GM12878 (cell line): ENCODE measurements at regions not wholly inside any gene's neighbourhood (a gene's known extent, or its start where the extent isn't known, plus 50 kb on each side); places are given as distances from the start of the nearest gene placed in this dataset.

Experiments
- ATAC-seq: fragments of 200-7000 bp; cut with Tn5 transposase; 3 replicates; pipeline ENCODE4 v1.9.1; 2020; ENCODE audit warnings: mild to moderate bottlenecking, moderate library complexity
- BruUV-seq: library from RNA; stranded (reverse); fragments of 400-500 nt; replicated peaks from 2 replicates; lab custom pipeline; 2021; lab: Mats Ljungman, UMichigan
- CTCF ChIA-PET: fragments of 300-600 bp; sonication (Branson Sonifier 250); formaldehyde crosslinking; extraction: SDS; loops from one replicate; lab custom pipeline; 2021; ENCODE audit warnings: inconsistent platforms; lab: Yijun Ruan, JAX
- POLR2A ChIA-PET: fragments of 350-600 bp; formaldehyde crosslinking; extraction: SDS; loops from one replicate; lab custom pipeline; 2021; ENCODE audit warnings: inconsistent platforms; lab: Charles Lee
- RAD21 ChIA-PET: fragments of 300-600 bp; sonication (Branson Sonifier 250); formaldehyde crosslinking; loops from one replicate; lab custom pipeline; 2023; ENCODE audit warnings: antibody characterized with exemption; ENCODE audit not compliant: unreplicated experiment; lab: Charles Lee
- SMC1A ChIA-PET: fragments of 300-600 bp; sonication (Branson Sonifier 250); formaldehyde crosslinking; loops from one replicate; lab custom pipeline; 2023; ENCODE audit not compliant: unreplicated experiment, uncharacterized antibody; lab: Charles Lee
- DNase-seq: peaks from one replicate; pipeline ENCODE4 v3.0.0-alpha.2; 2011; ENCODE audit warnings: low read depth, low spot score
- FAIRE-seq: peaks from 3 replicates; lab custom pipeline; 2011; peaks lifted over from hg19 to GRCh38; lab: Jason Lieb, UNC
- H2AFZ ChIP-seq: 2 replicates; pipeline ENCODE4 v1.6.0; 2011; ENCODE audit warnings: low read depth, low read length, control low read depth; ENCODE audit not compliant: control insufficient read depth
- H3K27ac ChIP-seq: 2 replicates; pipeline ENCODE4 v1.5.1; 2011; ENCODE audit warnings: control low read depth; ENCODE audit not compliant: control insufficient read depth, insufficient read depth
- H3K27me3 ChIP-seq, 2 experiments: replicated peaks in 1 of 2; 2 replicates each; pipeline versions ENCODE4 v1.6.0 to v1.6.1; 2011; ENCODE audit warnings: low read length in 1 of 2; ENCODE audit not compliant: control insufficient read depth in 2 of 2, insufficient read depth in 2 of 2
- H3K36me3 ChIP-seq, 2 experiments: 2 replicates each; pipeline ENCODE4 v1.5.1; 2011; ENCODE audit warnings: low read length in 1 of 2; ENCODE audit not compliant: control insufficient read depth in 2 of 2, insufficient read depth in 2 of 2
- H3K4me1 ChIP-seq: 2 replicates; pipeline ENCODE4 v1.6.1; 2011; ENCODE audit warnings: mild to moderate bottlenecking, low read length, moderate library complexity, mixed read lengths; ENCODE audit not compliant: control insufficient read depth, insufficient read depth
- H3K4me2 ChIP-seq: 2 replicates; pipeline ENCODE4 v1.6.0; 2011; ENCODE audit warnings: control low read depth; ENCODE audit not compliant: control insufficient read depth, insufficient read depth
- H3K4me3 ChIP-seq: fragments of 200-600 bp; sonication (generic); 2 replicates; pipeline ENCODE4 v1.5.1; 2016
- H3K79me2 ChIP-seq: 2 replicates; pipeline ENCODE4 v1.6.0; 2011; ENCODE audit warnings: low read length; ENCODE audit not compliant: control insufficient read depth, insufficient read depth
- H3K9ac ChIP-seq: 2 replicates; pipeline ENCODE4 v1.8.0; 2011; ENCODE audit warnings: low read length, control low read depth, mixed read lengths; ENCODE audit not compliant: control insufficient read depth, insufficient read depth
- H3K9me3 ChIP-seq: replicated peaks from 3 replicates; pipeline ENCODE4 v1.5.1; 2011; ENCODE audit warnings: mild to moderate bottlenecking, low read length; ENCODE audit not compliant: control insufficient read depth, insufficient read depth
- H4K20me1 ChIP-seq: 2 replicates; pipeline ENCODE4 v1.6.0; 2011; ENCODE audit not compliant: control insufficient read depth, insufficient read depth
- ASH2L ChIP-seq: fragments of 300-600, 200-600 bp; sonication (generic); IDR thresholded peaks from 2 replicates; pipeline ENCODE4 v1.6.1; 2017; ENCODE audit warnings: low read depth, mild to moderate bottlenecking, borderline replicate concordance
- CEBPB ChIP-seq, 2 experiments: fragments of 150-350 bp in 1 of 2; IDR thresholded peaks; 2 replicates each; pipeline ENCODE4 v1.6.1; 2012 to 2014; ENCODE audit warnings: low read depth in 2 of 2, low read length in 2 of 2, borderline replicate concordance in 1 of 2, inconsistent platforms in 1 of 2
- DPF2 ChIP-seq: fragments of 450-650 bp; IDR thresholded peaks from 2 replicates; pipeline ENCODE4 v1.6.1; 2017; ENCODE audit warnings: mild to moderate bottlenecking
- EZH2 ChIP-seq: IDR thresholded peaks from 2 replicates; pipeline ENCODE4 v1.6.1; 2012; ENCODE audit warnings: low read depth, mild to moderate bottlenecking, control low read depth, inconsistent platforms, low read length, borderline replicate concordance; ENCODE audit not compliant: control insufficient read depth
- HDAC2 ChIP-seq: fragments of 200-600 bp; sonication (generic); IDR thresholded peaks from 2 replicates; pipeline ENCODE4 v1.6.1; 2017
- IKZF1 ChIP-seq: fragments of 450-650 bp; conservative IDR thresholded peaks from 2 replicates; pipeline ENCODE4 v1.6.1; 2017; ENCODE audit warnings: antibody characterized with exemption, mild to moderate bottlenecking
- RCOR1 ChIP-seq: conservative IDR thresholded peaks from 2 replicates; pipeline ENCODE4 v1.6.1; 2012; ENCODE audit warnings: low read depth, low read length, improper control_type of control experiment
- WRNIP1 ChIP-seq: IDR thresholded peaks from 2 replicates; pipeline ENCODE4 v1.6.1; 2011; ENCODE audit warnings: low read depth, low read length, improper control_type of control experiment, borderline replicate concordance
- WGBS: methylation state at CpG from one replicate; pipeline ENCODE4 v1.1.6; 2016; ENCODE audit warnings: low lambda C conversion rate; ENCODE audit not compliant: insufficient replicate concordance, insufficient coverage; ENCODE audit errors: missing lambda C conversion rate; 5-methylcytosine and 5-hydroxymethylcytosine counted together
- in situ Hi-C: fragments of 300-500 bp; cut with MboI; formaldehyde crosslinking; loops from 9 replicates; pipeline ENCODE4 v1.14.3; 2018; ENCODE audit warnings: mixed read lengths
- intact Hi-C: fragments of 100-400 bp; cut with micrococcal nuclease; formaldehyde crosslinking; loops from one replicate; pipeline ENCODE4 v1.14.2; 2022; ENCODE audit not compliant: unreplicated experiment
- TF ChIP-seq, protein P1 (sequence below): IDR thresholded peaks from 2 replicates; pipeline ENCODE4 v1.6.1; 2012; ENCODE audit warnings: low read depth, low read length, improper control_type of control experiment

- Histone ChIP-seq H3K79me2 (no peaks in the 10 kb centered on the region), H3K4me1 (no peaks in the 10 kb centered on the region), H3K4me2 (no peak overlapping the region), H3K9me3 (no peaks in the 10 kb centered on the region; the same call in 2 of the 3 replicates), H2AFZ (0 out of 2 replicates have a peak overlapping the region, but pooled peaks have one; percentile 2), H4K20me1 (no peaks in the 10 kb centered on the region), H3K4me3 (no peak overlapping the region), H3K27me3 (no peaks in the 10 kb centered on the region), H3K36me3 (no peaks in the 10 kb centered on the region), H3K9ac (no peak overlapping the region), H3K27ac (no peak overlapping the region)
- intact Hi-C loops = loop anchor here (5.0 kb wide), 2 partner anchors 172 to 297 kb away; partner anchors contain the start of gene CASK
- ChIA-PET SMC1A (interaction anchor here (1.0 to 3.2 kb wide), 5 partner anchors 10 to 298 kb away, joined by 3 to 15 read pairs (median 5); no protein-coding TSS in a partner anchor), POLR2A (interaction anchor here (0.5 kb wide), 1 partner anchor 172 kb away, joined by 5 read pairs; no protein-coding TSS in a partner anchor), CTCF (no interaction called here), RAD21 (interaction anchor here (1.0 to 2.0 kb wide), 4 partner anchors 11 to 176 kb away, joined by 3 to 6 read pairs (median 4); no protein-coding TSS in a partner anchor)
- in situ Hi-C loops = no loop called here
- DNase-seq (no peak), FAIRE-seq (no peak), ATAC-seq (peak; percentile 77)
- WGBS = 35% methylated on average over 5 of the region's 5 CpGs
- BruUV-seq = no TSS peak
- TF ChIP-seq HDAC2 (no peak), WRNIP1 (no peak), CEBPB (IDR thresholded peaks at IDR 0.05; ENCODE audit: borderline replicate concordance in 1 of 2, low read depth in 2 of 2, low read length in 2 of 2) (no peak), IKZF1 (0 out of 2 replicates have a peak, but pooled peaks have one; percentile 7), RCOR1 (no peak), EZH2 (no peak), DPF2 (0 out of 2 replicates have a peak, but pooled peaks have one; percentile 6), ASH2L (no peak)
- TF ChIP-seq, protein P1, sequence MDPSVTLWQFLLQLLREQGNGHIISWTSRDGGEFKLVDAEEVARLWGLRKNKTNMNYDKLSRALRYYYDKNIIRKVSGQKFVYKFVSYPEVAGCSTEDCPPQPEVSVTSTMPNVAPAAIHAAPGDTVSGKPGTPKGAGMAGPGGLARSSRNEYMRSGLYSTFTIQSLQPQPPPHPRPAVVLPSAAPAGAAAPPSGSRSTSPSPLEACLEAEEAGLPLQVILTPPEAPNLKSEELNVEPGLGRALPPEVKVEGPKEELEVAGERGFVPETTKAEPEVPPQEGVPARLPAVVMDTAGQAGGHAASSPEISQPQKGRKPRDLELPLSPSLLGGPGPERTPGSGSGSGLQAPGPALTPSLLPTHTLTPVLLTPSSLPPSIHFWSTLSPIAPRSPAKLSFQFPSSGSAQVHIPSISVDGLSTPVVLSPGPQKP = no peak
Measured at GRCh38 chrX:42094218-42094617, 170.9 kb upstream of the CASK start.
